ENCODE measurements at regions not wholly inside any gene's neighbourhood (a gene's known extent, or its start where the extent isn't known, plus 50 kb on each side); places are given as distances from the start of the nearest gene placed in this dataset.

- no peak overlapping the region for H3K4me3 ChIP-seq (replicated peaks in 1 of 2; ENCODE audit: low read depth in 1 of 2, low read length in 2 of 2)
- H3K27me3 ChIP-seq (ENCODE audit: insufficient read depth, low read length) = no peaks in the 10 kb centered on the region
- H3K79me2 ChIP-seq (ENCODE audit: insufficient read depth, low read length) = no peaks in the 10 kb centered on the region
- H3K27ac ChIP-seq (ENCODE audit: low read depth, low read length) = no peak overlapping the region
- BruUV-seq (replicated peaks) = no TSS peak
- H3K4me1 ChIP-seq (ENCODE audit: control insufficient read depth in 1 of 2, insufficient read depth in 2 of 2, low read length in 2 of 2) = no peaks in the 10 kb centered on the region
- H2AFZ ChIP-seq (ENCODE audit: low read depth, low read length, poor library complexity, severe bottlenecking) = no peak overlapping the region
- H4K20me1 ChIP-seq (ENCODE audit: insufficient read depth) = no peaks in the 10 kb centered on the region
- H3K9ac ChIP-seq (ENCODE audit: low read length) = no peak overlapping the region
- no peaks in the 10 kb centered on the region for H3K36me3 ChIP-seq (ENCODE audit: control insufficient read depth in 1 of 2, insufficient read depth in 2 of 2, low read length in 2 of 2)
- ChIA-PET CTCF (no interaction called here), RAD21 (ENCODE audit: low non-redundant PET in 1 of 2, low total read pairs in 2 of 2, uncharacterized antibody in 2 of 2, unreplicated experiment in 2 of 2) (no interaction called here), POLR2A (no interaction called here)
- no peak overlapping the region for H3K4me2 ChIP-seq (ENCODE audit: low read length)
- no peaks in the 10 kb centered on the region for H3K9me2 ChIP-seq (ENCODE audit: insufficient read depth)
- intact Hi-C loops (cut with micrococcal nuclease) = no loop called here
- H3K9me3 ChIP-seq (ENCODE audit: control insufficient read depth in 1 of 2, insufficient read depth in 1 of 2, low read depth in 1 of 2, low read length in 2 of 2) = no peaks in the 10 kb centered on the region
- ATAC-seq = no peak
- TF ChIP-seq RAD21 (IDR thresholded peaks at IDR 0.05; ENCODE audit: low read depth) = no peak
- TF ChIP-seq POLR2AphosphoS5 (IDR thresholded peaks at IDR 0.05; ENCODE audit: low read depth, low read length) = no peak
- no peak for TF ChIP-seq ZBTB33 (IDR thresholded peaks at IDR 0.05; ENCODE audit: extremely low read depth, insufficient replicate concordance, low read length)
- TF ChIP-seq FOSL1 (IDR thresholded peaks at IDR 0.05; ENCODE audit: low read depth) = no peak
- TF ChIP-seq SIN3A (IDR thresholded peaks at IDR 0.05; ENCODE audit: low read depth) = no peak
- TF ChIP-seq ZFX (IDR thresholded peaks at IDR 0.05) = no peak
- no peak for TF ChIP-seq EZH2phosphoT487 (IDR thresholded peaks at IDR 0.05; ENCODE audit: borderline replicate concordance)
- no peak for TF ChIP-seq ATF3 (IDR thresholded peaks at IDR 0.05)
- TF ChIP-seq TCF7L2 (IDR thresholded peaks at IDR 0.05; ENCODE audit: borderline replicate concordance, extremely low read depth, insufficient read depth, insufficient read length) = no peak
- TF ChIP-seq REST (IDR thresholded peaks at IDR 0.05; ENCODE audit: low read depth) = no peak
- no peak for DNase-seq (ENCODE audit: low read depth, low spot score)
Observed at GRCh38 chrX:147770858-147771257, 140.9 kb upstream of the FMR1 start.
